ENCODE measurements at regions not wholly inside any gene's neighbourhood (a gene's known extent, or its start where the extent isn't known, plus 50 kb on each side); places are given as distances from the start of the nearest gene placed in this dataset.

DNA sequence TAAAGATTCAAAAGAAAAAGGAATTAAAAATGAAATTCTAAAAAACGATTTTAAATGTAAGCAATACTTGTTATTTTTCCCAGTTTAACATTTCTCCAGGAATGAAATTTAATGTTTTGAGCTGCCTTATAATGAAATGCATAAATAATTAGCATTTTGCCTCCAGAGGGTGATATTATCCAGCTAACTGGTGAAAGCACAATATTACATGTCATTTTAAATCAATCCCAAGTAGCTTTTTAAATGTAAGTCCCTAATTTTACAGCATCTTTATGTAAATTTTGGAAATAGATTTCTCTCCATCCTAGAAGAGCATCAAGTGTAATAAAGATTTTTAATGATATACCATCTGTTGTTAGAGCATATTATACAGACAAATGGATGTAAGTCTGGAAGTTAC is 139.1 kb upstream of the P2RY1 start:
- H3K9me3 ChIP-seq (ENCODE audit: severe bottlenecking): no peaks in the 10 kb centered on the region
- no peak overlapping the region for H3K4me3 ChIP-seq (ENCODE audit: low read depth, low read length)
- no peaks in the 10 kb centered on the region for H3K27me3 ChIP-seq (ENCODE audit: insufficient read depth, low read depth, severe bottlenecking)
- H3K27ac ChIP-seq: no peak overlapping the region
- DNase-seq: no peak
- no peaks in the 10 kb centered on the region for H3K36me3 ChIP-seq
- TF ChIP-seq CTCF (IDR thresholded peaks at IDR 0.05; ENCODE audit: low read depth, low read length): no peak

- Histone ChIP-seq H3K36me3 (no peaks in the 10 kb centered on the region), H3K27ac (no peak overlapping the region), H3K9me3 (ENCODE audit: severe bottlenecking) (no peaks in the 10 kb centered on the region), H3K4me3 (ENCODE audit: low read depth, low read length) (no peak overlapping the region), H3K27me3 (ENCODE audit: insufficient read depth, low read depth, severe bottlenecking) (no peaks in the 10 kb centered on the region)
- no peak for TF ChIP-seq CTCF (IDR thresholded peaks at IDR 0.05; ENCODE audit: low read depth, low read length)
- no peak for DNase-seq
These were observed 138.0 kb upstream of the P2RY1 start for GRCh38 chr3:152696962-152697361.

DNA sequence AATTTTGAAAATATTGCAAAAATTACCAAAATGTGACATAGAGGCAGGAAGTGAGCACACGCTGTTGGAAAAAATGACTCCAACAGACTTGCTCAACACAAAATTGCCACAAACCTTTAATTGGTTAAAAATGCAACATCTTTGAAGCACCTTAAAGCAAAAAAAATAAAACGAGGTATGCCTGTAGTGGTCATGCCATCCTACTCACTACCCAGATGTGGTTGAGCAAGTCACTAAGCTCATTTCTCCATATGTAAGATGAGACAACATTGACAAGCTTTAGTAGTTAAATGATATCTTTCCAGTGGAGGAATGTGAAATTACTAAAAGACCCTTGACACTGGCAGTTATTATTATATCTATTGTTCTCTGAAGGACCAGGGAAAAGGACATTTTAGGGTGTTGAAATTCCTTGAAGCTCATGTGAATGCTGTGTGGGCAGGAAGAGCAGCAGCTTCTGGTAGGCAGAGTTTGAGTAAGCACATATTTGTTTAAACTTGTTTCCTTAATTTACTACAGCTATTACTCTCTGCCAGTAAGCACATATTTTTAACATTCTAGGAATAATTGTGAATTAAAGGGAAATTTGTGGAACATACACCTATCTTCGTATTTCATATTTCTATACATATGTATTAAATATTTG is 131.6 kb upstream of the P2RY1 start:
- no peaks in the 10 kb centered on the region for H3K27me3 ChIP-seq (ENCODE audit: insufficient read depth, low read depth, severe bottlenecking)
- no peak overlapping the region for H3K4me3 ChIP-seq (ENCODE audit: low read depth, low read length)
- H3K27ac ChIP-seq: no peak overlapping the region
- H3K9me3 ChIP-seq (ENCODE audit: severe bottlenecking): no peaks in the 10 kb centered on the region
- H3K36me3 ChIP-seq: no peaks in the 10 kb centered on the region
- TF ChIP-seq CTCF (IDR thresholded peaks at IDR 0.05; ENCODE audit: low read depth, low read length): no peak
- no peak for DNase-seq

- DNase-seq: no peak
These were observed 127.8 kb upstream of the P2RY1 start for GRCh38 chr3:152706991-152707713.

DNA sequence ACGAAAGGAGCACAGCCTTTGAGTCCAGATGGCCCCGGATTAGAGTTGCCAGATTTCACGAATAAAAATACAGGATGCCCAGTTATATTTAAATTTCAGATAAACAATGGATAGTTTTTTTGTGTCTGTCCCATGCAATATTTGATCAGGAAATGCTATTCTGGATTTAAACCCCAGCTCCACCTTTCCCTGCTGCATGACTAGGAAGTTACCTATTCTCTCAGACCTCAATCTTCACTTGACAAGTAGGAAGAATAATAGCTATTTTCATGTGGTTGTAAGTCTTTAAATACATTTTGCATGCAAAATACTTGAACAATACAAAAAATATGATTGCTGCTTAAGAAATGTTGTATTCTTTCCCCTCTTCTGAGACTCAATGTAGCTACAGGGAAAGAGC is 125.3 kb upstream of the P2RY1 start:
- no peak overlapping the region for H3K27ac ChIP-seq
- H3K9me3 ChIP-seq (ENCODE audit: severe bottlenecking): no peaks in the 10 kb centered on the region
- TF ChIP-seq CTCF (IDR thresholded peaks at IDR 0.05; ENCODE audit: low read depth, low read length): no peak
- no peak overlapping the region for H3K4me3 ChIP-seq (ENCODE audit: low read depth, low read length)
- DNase-seq: no peak
- H3K36me3 ChIP-seq: no peaks in the 10 kb centered on the region
- H3K27me3 ChIP-seq (ENCODE audit: insufficient read depth, low read depth, severe bottlenecking): no peaks in the 10 kb centered on the region

More at GRCh38 chr3:152706991-152707713, 127.8 kb upstream of the P2RY1 start:
- no peaks in the 10 kb centered on the region for H3K27me3 ChIP-seq (ENCODE audit: insufficient read depth, low read depth, severe bottlenecking)
- no peak overlapping the region for H3K4me3 ChIP-seq (ENCODE audit: low read depth, low read length)
- H3K27ac ChIP-seq: no peak overlapping the region
- no peak for TF ChIP-seq CTCF (IDR thresholded peaks at IDR 0.05; ENCODE audit: low read depth, low read length)
- H3K36me3 ChIP-seq: no peaks in the 10 kb centered on the region
- no peaks in the 10 kb centered on the region for H3K9me3 ChIP-seq (ENCODE audit: severe bottlenecking)

Measured in WERI-Rb-1 (cell line).